ENCODE measurements at regions not wholly inside any gene's neighbourhood (a gene's known extent, or its start where the extent isn't known, plus 50 kb on each side); places are given as distances from the start of the nearest gene placed in this dataset.

GRCh38 chr11:16605894-16606783, 132.3 kb upstream of the C11orf58 start:
- Histone ChIP-seq H3K36me3 (ENCODE audit: control insufficient read depth, insufficient read depth, low read length) (no peaks in the 10 kb centered on the region), H3K4me3 (ENCODE audit: insufficient read depth, low read depth, low read length) (peak overlapping the region; percentile 56), H3K4me1 (ENCODE audit: control insufficient read depth, insufficient read depth, low read length) (peaks cover 5% of the 10 kb centered on the region), H3K27ac (ENCODE audit: insufficient read depth, low read depth, low read length, poor library complexity, severe bottlenecking) (no peak overlapping the region), H3K27me3 (ENCODE audit: control insufficient read depth, insufficient read depth, low read length, poor library complexity, severe bottlenecking) (peaks cover 100% of the 10 kb centered on the region), H3K9me3 (ENCODE audit: control insufficient read depth, low read length) (no peaks in the 10 kb centered on the region)
- 0 to 1% methylated on average over 34 to 36 of the region's 36 CpGs for WGBS, 2 experiments

- peaks cover 2% of the 10 kb centered on the region for H3K4me1 ChIP-seq (ENCODE audit: control insufficient read depth, insufficient read depth, low read length)
- 0 to 1% methylated on average over 32 of the region's 32 CpGs for WGBS, 2 experiments
- peak overlapping the region; percentile 56 for H3K4me3 ChIP-seq (ENCODE audit: insufficient read depth, low read depth, low read length)
- peaks cover 100% of the 10 kb centered on the region for H3K27me3 ChIP-seq (ENCODE audit: control insufficient read depth, insufficient read depth, low read length, poor library complexity, severe bottlenecking)
- no peaks in the 10 kb centered on the region for H3K36me3 ChIP-seq (ENCODE audit: control insufficient read depth, insufficient read depth, low read length)
- H3K27ac ChIP-seq (ENCODE audit: insufficient read depth, low read depth, low read length, poor library complexity, severe bottlenecking): no peak overlapping the region
- H3K9me3 ChIP-seq (ENCODE audit: control insufficient read depth, low read length): no peaks in the 10 kb centered on the region
These were observed 133.0 kb upstream of the C11orf58 start for GRCh38 chr11:16605389-16605893.

- Histone ChIP-seq H3K36me3 (ENCODE audit: control insufficient read depth, insufficient read depth, low read length) (no peaks in the 10 kb centered on the region), H3K27me3 (ENCODE audit: control insufficient read depth, insufficient read depth, low read length, poor library complexity, severe bottlenecking) (peaks cover 100% of the 10 kb centered on the region), H3K9me3 (ENCODE audit: control insufficient read depth, low read length) (no peaks in the 10 kb centered on the region), H3K4me3 (ENCODE audit: insufficient read depth, low read depth, low read length) (peak overlapping the region; percentile 56), H3K4me1 (ENCODE audit: control insufficient read depth, insufficient read depth, low read length) (peaks cover 2% of the 10 kb centered on the region), H3K27ac (ENCODE audit: insufficient read depth, low read depth, low read length, poor library complexity, severe bottlenecking) (no peak overlapping the region)
- WGBS, 2 experiments: 0 to 1% methylated on average over 57 of the region's 57 CpGs
These were observed 133.6 kb upstream of the C11orf58 start for GRCh38 chr11:16604794-16605388.

- peaks cover 100% of the 10 kb centered on the region for H3K27me3 ChIP-seq (ENCODE audit: control insufficient read depth, insufficient read depth, low read length, poor library complexity, severe bottlenecking)
- WGBS, 2 experiments: 3% methylated on average over 53 of the region's 53 CpGs
- peak overlapping the region; percentile 56 for H3K4me3 ChIP-seq (ENCODE audit: insufficient read depth, low read depth, low read length)
These were observed 134.3 kb upstream of the C11orf58 start for GRCh38 chr11:16603890-16604793.

GRCh38 chr11:16603245-16603644, 135.2 kb upstream of the C11orf58 start:
- H3K4me3 ChIP-seq (ENCODE audit: insufficient read depth, low read depth, low read length): no peak overlapping the region

More at GRCh38 chr11:16603890-16604793, 134.3 kb upstream of the C11orf58 start:
- no peaks in the 10 kb centered on the region for H3K9me3 ChIP-seq (ENCODE audit: control insufficient read depth, low read length)
- H3K27ac ChIP-seq (ENCODE audit: insufficient read depth, low read depth, low read length, poor library complexity, severe bottlenecking): no peak overlapping the region
- peaks cover 2% of the 10 kb centered on the region for H3K4me1 ChIP-seq (ENCODE audit: control insufficient read depth, insufficient read depth, low read length)
- H3K36me3 ChIP-seq (ENCODE audit: control insufficient read depth, insufficient read depth, low read length): no peaks in the 10 kb centered on the region

GRCh38 chr11:16598906-16599305, 139.5 kb upstream of the C11orf58 start:
- Histone ChIP-seq H3K36me3 (ENCODE audit: control insufficient read depth, insufficient read depth, low read length) (no peaks in the 10 kb centered on the region), H3K27me3 (ENCODE audit: control insufficient read depth, insufficient read depth, low read length, poor library complexity, severe bottlenecking) (peaks cover 50% of the 10 kb centered on the region), H3K9me3 (ENCODE audit: control insufficient read depth, low read length) (no peaks in the 10 kb centered on the region), H3K4me1 (ENCODE audit: control insufficient read depth, insufficient read depth, low read length) (peaks cover 2% of the 10 kb centered on the region), H3K27ac (ENCODE audit: insufficient read depth, low read depth, low read length, poor library complexity, severe bottlenecking) (no peak overlapping the region), H3K4me3 (ENCODE audit: insufficient read depth, low read depth, low read length) (no peak overlapping the region)
- WGBS, 2 experiments: 87 to 93% methylated on average over 3 to 5 of the region's 7 CpGs

More at GRCh38 chr11:16603245-16603644, 135.2 kb upstream of the C11orf58 start:
- peaks cover 93% of the 10 kb centered on the region for H3K27me3 ChIP-seq (ENCODE audit: control insufficient read depth, insufficient read depth, low read length, poor library complexity, severe bottlenecking)
- peaks cover 2% of the 10 kb centered on the region for H3K4me1 ChIP-seq (ENCODE audit: control insufficient read depth, insufficient read depth, low read length)
- H3K36me3 ChIP-seq (ENCODE audit: control insufficient read depth, insufficient read depth, low read length): no peaks in the 10 kb centered on the region
- H3K9me3 ChIP-seq (ENCODE audit: control insufficient read depth, low read length): no peaks in the 10 kb centered on the region
- H3K27ac ChIP-seq (ENCODE audit: insufficient read depth, low read depth, low read length, poor library complexity, severe bottlenecking): no peak overlapping the region
- WGBS, 2 experiments: 11 to 16% methylated on average over 2 of the region's 2 CpGs

- Histone ChIP-seq H3K27ac (ENCODE audit: insufficient read depth, low read depth, low read length, poor library complexity, severe bottlenecking) (no peak overlapping the region), H3K9me3 (ENCODE audit: control insufficient read depth, low read length) (no peaks in the 10 kb centered on the region), H3K36me3 (ENCODE audit: control insufficient read depth, insufficient read depth, low read length) (no peaks in the 10 kb centered on the region), H3K4me1 (ENCODE audit: control insufficient read depth, insufficient read depth, low read length) (no peaks in the 10 kb centered on the region), H3K4me3 (ENCODE audit: insufficient read depth, low read depth, low read length) (no peak overlapping the region), H3K27me3 (ENCODE audit: control insufficient read depth, insufficient read depth, low read length, poor library complexity, severe bottlenecking) (peaks cover 41% of the 10 kb centered on the region)
- WGBS, 2 experiments: no CpG with 5 or more reads among the region's 1 CpG
These were observed 140.4 kb upstream of the C11orf58 start for GRCh38 chr11:16598032-16598431.

- WGBS, 2 experiments: 92% methylated on average over 2 of the region's 2 CpGs
- H3K4me1 ChIP-seq (ENCODE audit: control insufficient read depth, insufficient read depth, low read length): no peaks in the 10 kb centered on the region
- H3K4me3 ChIP-seq (ENCODE audit: insufficient read depth, low read depth, low read length): no peak overlapping the region
- H3K9me3 ChIP-seq (ENCODE audit: control insufficient read depth, low read length): no peaks in the 10 kb centered on the region
- H3K27ac ChIP-seq (ENCODE audit: insufficient read depth, low read depth, low read length, poor library complexity, severe bottlenecking): no peak overlapping the region
- peaks cover 23% of the 10 kb centered on the region for H3K27me3 ChIP-seq (ENCODE audit: control insufficient read depth, insufficient read depth, low read length, poor library complexity, severe bottlenecking)
- no peaks in the 10 kb centered on the region for H3K36me3 ChIP-seq (ENCODE audit: control insufficient read depth, insufficient read depth, low read length)
These were observed 142.2 kb upstream of the C11orf58 start for GRCh38 chr11:16596231-16596630.

- H3K36me3 ChIP-seq (ENCODE audit: control insufficient read depth, insufficient read depth, low read length): no peaks in the 10 kb centered on the region
- H3K27ac ChIP-seq (ENCODE audit: insufficient read depth, low read depth, low read length, poor library complexity, severe bottlenecking): no peak overlapping the region
- no peak overlapping the region for H3K4me3 ChIP-seq (ENCODE audit: insufficient read depth, low read depth, low read length)
- no peaks in the 10 kb centered on the region for H3K27me3 ChIP-seq (ENCODE audit: control insufficient read depth, insufficient read depth, low read length, poor library complexity, severe bottlenecking)
- no peaks in the 10 kb centered on the region for H3K4me1 ChIP-seq (ENCODE audit: control insufficient read depth, insufficient read depth, low read length)
- H3K9me3 ChIP-seq (ENCODE audit: control insufficient read depth, low read length): no peaks in the 10 kb centered on the region
These were observed 147.3 kb upstream of the C11orf58 start for GRCh38 chr11:16591157-16591556.

All from ectodermal cell (in vitro differentiated cells).